ENCODE measurements at regions not wholly inside any gene's neighbourhood (a gene's known extent, or its start where the extent isn't known, plus 50 kb on each side); places are given as distances from the start of the nearest gene placed in this dataset.

DNA sequence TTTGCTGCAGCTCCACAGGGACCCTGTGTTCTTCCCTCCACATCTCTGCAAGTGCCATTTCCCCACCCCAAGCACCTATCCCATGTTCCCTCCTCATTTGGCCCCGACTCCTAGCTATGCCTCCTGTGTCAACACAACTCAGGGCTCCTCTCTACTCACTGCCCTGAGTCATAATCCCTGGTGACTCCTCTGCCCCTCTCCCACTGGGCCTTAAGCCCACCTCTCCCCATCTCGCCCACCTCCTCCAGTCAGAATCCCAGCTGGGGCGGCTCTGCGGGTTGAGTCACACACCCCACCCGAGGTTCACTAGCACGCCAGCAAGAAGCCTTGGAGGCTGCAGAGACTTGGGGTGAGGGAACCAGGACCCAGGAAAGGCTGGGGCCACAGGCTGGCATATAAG is 346.2 kb downstream of the FOXL1 start:
- Histone ChIP-seq H3K9me3 (no peaks in the 10 kb centered on the region), H3K4me1 (peaks cover 8% of the 10 kb centered on the region), H3K4me3 (no peak overlapping the region), H3K27me3 (ENCODE audit: low read depth) (peaks cover 56% of the 10 kb centered on the region), H3K36me3 (no peaks in the 10 kb centered on the region), H3K27ac (no peak overlapping the region)
- intact Hi-C loops (cut with DNase I): no loop called here
- TF ChIP-seq, protein P1, sequence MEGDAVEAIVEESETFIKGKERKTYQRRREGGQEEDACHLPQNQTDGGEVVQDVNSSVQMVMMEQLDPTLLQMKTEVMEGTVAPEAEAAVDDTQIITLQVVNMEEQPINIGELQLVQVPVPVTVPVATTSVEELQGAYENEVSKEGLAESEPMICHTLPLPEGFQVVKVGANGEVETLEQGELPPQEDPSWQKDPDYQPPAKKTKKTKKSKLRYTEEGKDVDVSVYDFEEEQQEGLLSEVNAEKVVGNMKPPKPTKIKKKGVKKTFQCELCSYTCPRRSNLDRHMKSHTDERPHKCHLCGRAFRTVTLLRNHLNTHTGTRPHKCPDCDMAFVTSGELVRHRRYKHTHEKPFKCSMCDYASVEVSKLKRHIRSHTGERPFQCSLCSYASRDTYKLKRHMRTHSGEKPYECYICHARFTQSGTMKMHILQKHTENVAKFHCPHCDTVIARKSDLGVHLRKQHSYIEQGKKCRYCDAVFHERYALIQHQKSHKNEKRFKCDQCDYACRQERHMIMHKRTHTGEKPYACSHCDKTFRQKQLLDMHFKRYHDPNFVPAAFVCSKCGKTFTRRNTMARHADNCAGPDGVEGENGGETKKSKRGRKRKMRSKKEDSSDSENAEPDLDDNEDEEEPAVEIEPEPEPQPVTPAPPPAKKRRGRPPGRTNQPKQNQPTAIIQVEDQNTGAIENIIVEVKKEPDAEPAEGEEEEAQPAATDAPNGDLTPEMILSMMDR (IDR thresholded peaks at IDR 0.05): no peak
- DNase-seq (no peak), ATAC-seq (no peak)

DNA sequence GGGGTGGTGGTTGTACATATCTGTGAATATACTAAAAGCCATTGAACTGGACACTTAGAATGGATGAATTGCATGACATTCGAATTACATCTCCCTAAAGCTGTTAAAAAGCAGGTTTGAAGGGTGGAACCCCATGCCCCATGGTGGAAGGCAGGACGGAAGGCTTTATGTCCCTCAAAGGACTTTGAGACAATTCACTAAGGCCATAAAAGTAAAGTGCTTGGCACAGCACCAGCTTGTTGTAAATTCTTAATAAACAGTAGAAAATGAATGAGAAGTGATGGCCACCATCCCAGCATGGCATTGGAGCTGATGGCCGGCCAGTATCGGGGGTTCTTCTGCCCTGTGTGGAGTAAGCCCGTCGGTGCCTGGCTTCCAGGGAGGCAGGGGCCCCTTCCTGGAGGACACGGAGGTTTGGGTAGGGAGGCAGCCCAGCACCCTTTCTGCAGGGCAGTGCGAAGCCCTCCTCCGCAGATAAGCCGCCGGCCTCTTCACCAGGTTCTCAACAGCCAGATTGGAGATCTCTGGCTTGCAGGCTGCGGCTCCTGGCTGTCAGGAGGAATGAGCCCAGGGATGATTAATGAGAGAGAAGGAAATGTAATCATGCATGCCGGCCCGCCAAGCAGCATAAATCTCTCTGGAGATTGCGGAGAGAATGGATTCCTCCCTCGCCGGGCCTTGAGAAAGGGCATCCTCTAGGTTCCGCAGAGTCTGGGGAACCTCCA is 346.9 kb downstream of the FOXL1 start:
- DNase-seq: no peak
- TF ChIP-seq, protein P1 (IDR thresholded peaks at IDR 0.05): no peak
- no peak for ATAC-seq
- Histone ChIP-seq H3K27me3 (ENCODE audit: low read depth) (peaks cover 63% of the 10 kb centered on the region), H3K4me3 (no peak overlapping the region), H3K9me3 (no peaks in the 10 kb centered on the region), H3K36me3 (no peaks in the 10 kb centered on the region), H3K27ac (no peak overlapping the region), H3K4me1 (peaks cover 11% of the 10 kb centered on the region)
- intact Hi-C loops (cut with DNase I): no loop called here

DNA sequence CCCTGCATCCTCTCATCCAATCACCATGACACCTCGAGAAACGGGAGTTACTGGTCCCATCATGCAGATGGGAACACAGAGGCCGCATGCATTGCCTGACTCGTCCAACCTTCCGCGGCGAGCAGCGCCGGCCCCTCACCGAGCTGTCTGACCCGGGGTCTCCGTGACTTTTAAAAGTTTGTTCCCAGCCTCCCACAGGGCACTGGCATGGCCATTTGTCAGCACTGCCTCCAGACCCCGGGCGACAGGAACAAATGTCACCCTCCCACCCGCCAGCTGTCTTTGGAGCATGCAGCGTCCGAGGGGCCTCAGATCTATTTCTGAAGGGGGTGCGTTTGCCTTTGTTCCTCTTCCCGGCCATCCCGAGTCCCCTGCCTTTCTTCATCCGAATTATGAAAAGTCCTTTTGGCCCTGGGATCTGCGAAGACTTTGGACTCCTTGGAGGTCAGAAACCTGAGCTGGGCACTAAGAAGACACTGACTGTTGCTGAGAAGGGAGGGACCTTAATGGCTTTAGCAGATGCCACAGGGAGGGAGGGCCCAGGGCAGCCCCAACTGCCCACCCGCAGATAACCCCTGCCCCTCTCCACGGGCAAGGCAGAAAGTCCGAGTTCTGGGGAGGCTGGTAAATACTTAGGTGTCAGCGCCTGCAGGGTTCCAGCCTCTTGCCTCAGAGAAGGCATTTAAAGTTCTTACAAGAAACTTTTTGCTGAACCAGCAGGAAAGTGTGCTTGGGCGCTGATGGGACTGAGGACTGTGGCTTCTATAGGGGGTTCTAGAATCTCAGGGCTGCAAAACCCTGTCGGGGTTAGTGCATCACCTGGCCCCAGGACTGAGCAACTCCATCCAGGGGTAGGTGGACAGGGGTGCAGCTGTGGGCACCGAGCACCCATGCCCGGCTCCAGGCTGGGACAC is 348.1 kb downstream of the FOXL1 start:
- intact Hi-C loops (cut with DNase I): no loop called here
- Histone ChIP-seq H3K36me3 (no peaks in the 10 kb centered on the region), H3K9me3 (no peaks in the 10 kb centered on the region), H3K4me1 (peaks cover 15% of the 10 kb centered on the region), H3K27me3 (ENCODE audit: low read depth) (peaks cover 70% of the 10 kb centered on the region), H3K4me3 (no peak overlapping the region), H3K27ac (no peak overlapping the region)
- TF ChIP-seq, protein P1 (IDR thresholded peaks at IDR 0.05): no peak
- no peak for ATAC-seq
- DNase-seq: no peak

DNA sequence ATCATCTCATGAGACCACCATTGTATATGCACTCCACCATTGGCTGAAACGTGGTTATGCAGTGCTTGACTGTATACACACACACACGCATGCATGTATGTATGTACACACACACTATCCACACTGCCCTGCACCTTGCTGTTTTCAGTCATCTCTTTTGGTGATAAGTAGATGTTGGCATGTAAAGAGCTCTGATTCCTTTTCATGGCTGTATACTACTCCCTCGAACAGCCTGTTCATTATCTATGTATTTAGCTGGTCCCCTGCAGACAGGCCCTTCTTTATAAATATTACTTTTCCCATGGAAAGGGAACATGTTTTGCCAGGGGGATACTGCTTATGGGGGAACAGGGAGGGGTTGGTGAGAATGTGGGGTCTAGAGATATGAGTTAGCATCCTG is 349.4 kb downstream of the FOXL1 start:
- TF ChIP-seq, protein P1 (IDR thresholded peaks at IDR 0.05): no peak
- H3K27ac ChIP-seq: no peak overlapping the region
- peaks cover 77% of the 10 kb centered on the region for H3K27me3 ChIP-seq (ENCODE audit: low read depth)
- H3K4me3 ChIP-seq: no peak overlapping the region
- H3K36me3 ChIP-seq: no peaks in the 10 kb centered on the region
- intact Hi-C loops (cut with DNase I): no loop called here
- H3K4me1 ChIP-seq: peaks cover 20% of the 10 kb centered on the region
- ATAC-seq (no peak), DNase-seq (no peak)
- H3K9me3 ChIP-seq: no peaks in the 10 kb centered on the region

DNA sequence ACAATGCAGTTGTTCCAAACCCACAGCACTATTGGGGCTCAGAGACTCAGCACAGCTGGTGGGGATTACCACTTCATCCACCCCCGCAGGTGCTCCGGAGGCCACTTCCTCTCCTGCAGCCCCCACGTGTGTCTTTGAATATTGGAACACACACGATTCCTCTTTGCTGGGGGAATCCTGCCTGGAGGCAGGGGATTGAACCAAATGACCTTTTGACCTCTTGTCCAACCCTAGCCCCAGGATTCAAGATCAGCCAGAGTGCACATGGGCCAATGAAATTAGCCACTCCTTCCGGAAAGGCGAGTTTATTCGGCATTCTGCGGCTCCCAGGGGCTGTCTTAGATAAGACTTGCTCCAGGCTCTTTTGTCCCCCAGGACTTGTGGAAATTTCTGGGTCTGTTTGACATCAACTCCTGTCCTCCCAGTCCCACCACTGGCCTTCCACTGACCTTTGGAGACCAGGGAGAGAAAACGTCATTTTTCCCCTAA is 350.2 kb downstream of the FOXL1 start:
- DNase-seq (no peak), ATAC-seq (no peak)
- peaks cover 20% of the 10 kb centered on the region for H3K4me1 ChIP-seq
- H3K27ac ChIP-seq: no peak overlapping the region
- no peak overlapping the region for H3K4me3 ChIP-seq
- intact Hi-C loops (cut with DNase I): no loop called here
- no peaks in the 10 kb centered on the region for H3K36me3 ChIP-seq
- no peaks in the 10 kb centered on the region for H3K9me3 ChIP-seq
- TF ChIP-seq, protein P1 (IDR thresholded peaks at IDR 0.05): no peak
- peaks cover 84% of the 10 kb centered on the region for H3K27me3 ChIP-seq (ENCODE audit: low read depth)
